Activated CD4-positive, alpha-beta T cell treated with anti-CD3 and anti-CD28 coated beads, Interleukin-10, Interleukin-2, amounts not matched to agents 100 ng/mL and 50 ng/mL, durations not matched to agents 16 hours and 8 hours (primary cell): ENCODE measurements at regions not wholly inside any gene's neighbourhood (a gene's known extent, or its start where the extent isn't known, plus 50 kb on each side); places are given as distances from the start of the nearest gene placed in this dataset.

Experiments
- DNase-seq: peaks from one replicate; pipeline ENCODE4 v3.0.0-alpha.2; 2020

- DNase-seq: no peak
Measured at GRCh38 chr2:18639756-18640453, 50.5 kb upstream of the NT5C1B start.
